HG02981 (cell line): ENCODE measurements at regions not wholly inside any gene's neighbourhood (a gene's known extent, or its start where the extent isn't known, plus 50 kb on each side); places are given as distances from the start of the nearest gene placed in this dataset.

Experiments
- ATAC-seq: cut with Tn5 transposase; IDR thresholded peaks from one replicate; pipeline ENCODE4 v1.9.1; 2021; ENCODE audit warnings: mild to moderate bottlenecking, moderate library complexity; ENCODE audit not compliant: unreplicated experiment

GRCh38 chr7:13508586-13508985, 480.9 kb downstream of the ETV1 start:
- no peak for ATAC-seq

GRCh38 chr7:13518738-13519137, 470.7 kb downstream of the ETV1 start:
- no peak for ATAC-seq

- no peak for ATAC-seq
These were observed 465.4 kb downstream of the ETV1 start for GRCh38 chr7:13524076-13524475.

GRCh38 chr7:13532028-13532753, 457.3 kb downstream of the ETV1 start:
- ATAC-seq, result no peak

GRCh38 chr7:13538669-13539068, 450.8 kb downstream of the ETV1 start:
- no peak for ATAC-seq

- no peak for ATAC-seq
These were observed 449.0 kb downstream of the ETV1 start for GRCh38 chr7:13540429-13540828.

- no peak for ATAC-seq
These were observed 448.1 kb downstream of the ETV1 start for GRCh38 chr7:13541326-13541725.

- no peak for ATAC-seq
These were observed 447.0 kb downstream of the ETV1 start for GRCh38 chr7:13542451-13542850.

GRCh38 chr7:13551503-13551902, 438.0 kb downstream of the ETV1 start:
- ATAC-seq, result no peak

GRCh38 chr7:13560441-13560840, 429.0 kb downstream of the ETV1 start:
- no peak for ATAC-seq

- no peak for ATAC-seq
These were observed 426.2 kb downstream of the ETV1 start for GRCh38 chr7:13563257-13563656.

GRCh38 chr7:13563680-13564079, 425.8 kb downstream of the ETV1 start:
- no peak for ATAC-seq

- no peak for ATAC-seq
These were observed 411.8 kb downstream of the ETV1 start for GRCh38 chr7:13577566-13578145.

GRCh38 chr7:13578294-13578693, 411.2 kb downstream of the ETV1 start:
- ATAC-seq, result no peak

- ATAC-seq, result no peak
These were observed 408.4 kb downstream of the ETV1 start for GRCh38 chr7:13581097-13581496.

- ATAC-seq, result no peak
These were observed 395.6 kb downstream of the ETV1 start for GRCh38 chr7:13593854-13594253.

GRCh38 chr7:13602036-13602435, 387.4 kb downstream of the ETV1 start:
- ATAC-seq, result no peak

GRCh38 chr7:13603016-13603415, 386.4 kb downstream of the ETV1 start:
- no peak for ATAC-seq

GRCh38 chr7:13603661-13604060, 385.8 kb downstream of the ETV1 start:
- no peak for ATAC-seq

GRCh38 chr7:13604178-13604577, 385.3 kb downstream of the ETV1 start:
- no peak for ATAC-seq

- ATAC-seq, result no peak
These were observed 379.1 kb downstream of the ETV1 start for GRCh38 chr7:13610372-13610771.

GRCh38 chr7:13615679-13616078, 373.8 kb downstream of the ETV1 start:
- ATAC-seq, result no peak

- no peak for ATAC-seq
These were observed 362.0 kb downstream of the ETV1 start for GRCh38 chr7:13627455-13627854.
